CD4-positive, alpha-beta T cell treated with Interferon gamma for 1 hour (primary cell): ENCODE measurements at regions not wholly inside any gene's neighbourhood (a gene's known extent, or its start where the extent isn't known, plus 50 kb on each side); places are given as distances from the start of the nearest gene placed in this dataset.

Experiments
- DNase-seq: peaks from one replicate; pipeline ENCODE4 v3.0.0-alpha.2; 2020

DNA sequence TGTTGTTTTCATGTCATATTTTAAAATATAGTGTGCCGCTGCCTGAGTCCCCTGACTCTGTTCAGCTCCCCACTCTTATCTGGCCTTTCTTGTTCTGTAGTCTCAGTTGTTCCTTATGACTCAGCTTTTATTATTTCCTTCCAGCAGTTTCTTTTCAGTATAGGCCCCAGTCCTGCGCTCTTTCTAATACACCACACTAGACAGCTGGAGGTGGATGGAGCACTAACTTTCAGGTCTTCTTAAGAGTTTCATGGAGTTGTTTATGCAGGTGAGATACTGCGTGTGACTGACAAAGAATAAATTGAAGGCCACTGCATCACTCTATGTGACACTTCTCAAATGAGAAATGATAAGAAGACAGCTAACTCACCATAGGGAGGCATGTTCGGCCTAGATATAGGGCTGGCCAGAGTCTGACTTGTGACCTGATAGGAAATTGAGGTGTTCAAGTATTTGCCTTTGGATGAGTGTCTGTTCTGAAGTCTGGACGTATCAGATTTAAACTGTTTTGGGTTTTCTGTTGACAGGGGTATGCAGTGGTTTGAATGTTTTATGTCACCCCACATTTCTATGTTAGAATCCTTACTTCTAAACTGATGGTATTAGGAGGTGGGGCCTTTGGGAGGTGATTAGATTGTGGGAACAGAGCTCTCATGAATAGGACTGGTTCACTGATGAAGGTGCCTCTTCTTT, 60.8 kb upstream of the CLMN start:
- DNase-seq, result no peak

DNA sequence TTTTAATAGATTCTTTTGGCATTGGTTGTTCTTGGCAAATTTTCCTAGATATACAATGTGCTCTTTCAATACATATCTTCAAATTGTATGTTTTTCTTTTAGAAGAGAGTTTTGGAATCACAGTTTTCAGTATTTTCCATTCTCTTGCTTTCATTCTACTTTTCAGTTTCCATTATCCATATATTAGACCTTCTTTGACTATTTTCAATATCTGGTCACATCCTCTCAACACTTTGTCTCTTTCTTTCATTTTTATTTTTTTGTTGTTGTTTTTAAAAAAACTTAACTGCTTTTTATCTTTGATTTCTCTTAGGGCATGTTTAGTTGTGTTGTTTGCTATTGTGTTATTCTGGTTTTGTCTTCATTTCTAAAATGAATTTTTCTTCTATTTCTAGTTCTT, 59.9 kb upstream of the CLMN start:
- no peak for DNase-seq

DNA sequence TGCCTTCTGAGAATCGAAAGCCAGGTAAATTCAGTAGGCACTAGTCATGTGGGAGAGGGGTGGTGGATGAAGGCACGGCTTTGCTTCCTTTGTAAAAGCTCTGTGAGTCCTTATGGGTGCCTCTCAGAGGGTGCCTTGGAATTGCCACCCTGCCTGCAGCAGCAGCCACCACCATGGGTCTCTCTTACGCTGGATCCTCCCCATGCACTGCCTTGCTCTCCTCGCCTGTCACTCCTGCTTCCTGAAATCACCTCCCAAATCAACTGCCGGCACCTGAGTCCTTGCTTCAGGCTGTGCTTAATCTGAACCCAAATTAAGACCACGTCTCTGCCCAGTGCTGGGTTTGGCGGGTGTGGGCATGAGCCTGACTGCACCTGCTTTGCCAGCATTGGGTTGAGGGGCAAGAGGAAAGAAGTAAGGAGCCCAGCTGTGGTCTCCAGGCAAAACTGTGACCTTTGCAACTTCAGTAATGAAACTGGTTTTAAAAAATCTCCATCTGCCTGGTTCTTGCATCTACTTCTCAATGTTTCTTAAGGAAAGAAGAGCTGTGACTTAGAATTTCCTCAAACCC, 55.9 kb upstream of the CLMN start:
- DNase-seq, result no peak

DNA sequence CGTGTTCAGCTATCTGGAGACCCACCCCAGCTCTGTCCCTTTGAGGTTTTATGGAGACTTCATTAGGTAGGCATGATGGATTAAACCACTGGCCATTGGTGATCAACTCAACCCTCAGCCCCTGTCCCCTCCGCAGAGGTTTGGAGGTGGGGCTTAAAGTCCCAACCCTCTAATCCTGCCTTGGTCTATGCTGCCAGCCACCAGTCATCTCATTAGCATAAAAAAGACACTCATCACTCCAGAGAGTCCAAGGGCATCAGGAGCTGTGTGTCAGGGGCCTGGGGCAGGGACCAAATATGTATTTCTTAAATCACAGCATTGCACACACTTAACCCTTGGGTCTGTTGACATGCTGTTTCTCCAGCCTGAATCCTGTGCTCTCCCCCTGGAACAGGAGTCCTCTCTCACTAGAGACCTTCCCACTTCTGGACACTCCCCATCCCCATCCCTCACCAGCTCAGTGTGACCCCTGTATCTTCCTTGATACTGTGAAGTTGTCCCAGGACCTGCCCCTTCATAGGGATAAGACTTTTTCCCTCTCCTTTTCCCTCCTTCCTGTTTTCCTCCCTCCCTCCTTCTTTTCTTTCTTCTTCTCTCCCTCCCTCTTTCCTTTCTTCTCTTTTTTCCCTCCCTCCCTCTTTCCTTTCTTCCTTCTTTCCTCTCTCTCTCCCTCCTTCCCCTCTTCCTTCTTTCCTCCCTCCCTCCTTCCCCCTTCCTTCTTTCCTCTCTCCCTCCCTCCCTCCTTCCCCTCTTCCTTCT, 54.7 kb upstream of the CLMN start:
- no peak for DNase-seq

DNA sequence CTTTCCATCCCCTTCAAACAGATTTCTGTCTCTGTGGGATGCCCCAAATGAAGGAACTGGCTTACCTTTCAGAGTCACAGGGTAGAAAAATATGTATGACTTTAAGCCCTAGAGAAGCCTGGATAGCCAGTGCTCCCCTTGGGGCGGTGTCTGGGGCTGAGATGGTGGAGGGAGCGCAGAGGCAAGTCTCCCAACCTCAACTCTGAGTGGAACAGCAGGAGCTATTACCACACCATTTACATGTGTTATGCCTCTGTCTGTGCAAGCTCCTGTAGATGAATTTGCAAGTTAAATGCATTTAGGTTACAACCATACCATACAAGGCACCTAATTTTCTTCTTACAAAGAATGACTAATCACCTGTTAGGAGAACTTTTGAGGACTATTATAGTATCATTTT, 50.4 kb upstream of the CLMN start:
- no peak for DNase-seq
